ENCODE measurements at regions not wholly inside any gene's neighbourhood (a gene's known extent, or its start where the extent isn't known, plus 50 kb on each side); places are given as distances from the start of the nearest gene placed in this dataset.
"Not testable (repeated sequence)": the region's sequence is repeated elsewhere in the genome, so short reads cannot be mapped to it uniquely, and the experiment has no call there.

DNA sequence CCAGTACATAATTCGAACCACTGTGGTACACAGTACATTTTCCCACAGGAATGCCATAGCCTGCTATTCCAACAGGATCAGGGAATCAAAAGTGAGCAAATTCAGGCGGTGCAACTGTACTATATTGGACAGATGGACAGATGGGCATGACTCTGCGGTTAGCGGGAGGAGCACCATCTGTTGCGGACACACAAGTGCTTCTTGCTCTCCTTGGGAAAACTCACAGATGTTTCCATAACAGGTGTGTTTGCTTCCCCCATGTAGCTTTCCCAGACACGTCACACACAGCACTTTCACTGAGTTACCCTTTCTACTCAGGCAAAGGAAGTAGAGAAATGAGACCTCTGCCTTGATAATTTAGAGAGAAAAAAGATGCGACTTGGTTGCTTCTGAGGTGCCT is 325.1 kb upstream of the THBS1 start:
- Histone ChIP-seq H3K9me3 (no peaks in the 10 kb centered on the region), H3K4me3 (no peak overlapping the region), H3K27me3 (no peaks in the 10 kb centered on the region), H3K36me3 (no peaks in the 10 kb centered on the region), H3K27ac (no peak overlapping the region), H3K4me1 (no peaks in the 10 kb centered on the region)
- TF ChIP-seq, protein P1, sequence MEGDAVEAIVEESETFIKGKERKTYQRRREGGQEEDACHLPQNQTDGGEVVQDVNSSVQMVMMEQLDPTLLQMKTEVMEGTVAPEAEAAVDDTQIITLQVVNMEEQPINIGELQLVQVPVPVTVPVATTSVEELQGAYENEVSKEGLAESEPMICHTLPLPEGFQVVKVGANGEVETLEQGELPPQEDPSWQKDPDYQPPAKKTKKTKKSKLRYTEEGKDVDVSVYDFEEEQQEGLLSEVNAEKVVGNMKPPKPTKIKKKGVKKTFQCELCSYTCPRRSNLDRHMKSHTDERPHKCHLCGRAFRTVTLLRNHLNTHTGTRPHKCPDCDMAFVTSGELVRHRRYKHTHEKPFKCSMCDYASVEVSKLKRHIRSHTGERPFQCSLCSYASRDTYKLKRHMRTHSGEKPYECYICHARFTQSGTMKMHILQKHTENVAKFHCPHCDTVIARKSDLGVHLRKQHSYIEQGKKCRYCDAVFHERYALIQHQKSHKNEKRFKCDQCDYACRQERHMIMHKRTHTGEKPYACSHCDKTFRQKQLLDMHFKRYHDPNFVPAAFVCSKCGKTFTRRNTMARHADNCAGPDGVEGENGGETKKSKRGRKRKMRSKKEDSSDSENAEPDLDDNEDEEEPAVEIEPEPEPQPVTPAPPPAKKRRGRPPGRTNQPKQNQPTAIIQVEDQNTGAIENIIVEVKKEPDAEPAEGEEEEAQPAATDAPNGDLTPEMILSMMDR (IDR thresholded peaks at IDR 0.05): no peak
- TF ChIP-seq POLR2A (IDR thresholded peaks at IDR 0.05): no peak
- DNase-seq: no peak
- 87 to 94% methylated on average over 7 of the region's 7 CpGs for WGBS, 2 donors
- intact Hi-C loops (cut with DNase I): no loop called here

DNA sequence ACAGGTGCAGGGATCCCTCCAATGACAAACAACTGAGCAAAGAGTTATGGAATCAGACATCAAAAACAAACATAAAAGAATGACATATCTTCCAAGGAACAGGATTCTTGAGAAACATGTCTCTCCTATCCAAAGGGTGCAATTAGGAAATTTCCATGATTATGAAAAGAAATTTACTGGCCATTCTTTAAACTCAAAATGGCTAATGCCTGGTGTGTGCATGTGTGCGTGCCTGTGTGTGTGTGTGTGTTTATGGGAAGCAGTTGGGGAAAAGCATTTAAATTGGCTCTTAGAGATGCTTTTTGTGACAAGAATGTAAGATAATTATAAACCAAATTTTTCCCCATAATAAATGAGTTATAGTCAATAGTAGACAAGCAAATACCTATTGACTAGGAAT is 320.5 kb upstream of the THBS1 start:
- no peaks in the 10 kb centered on the region for H3K4me1 ChIP-seq
- intact Hi-C loops (cut with DNase I): no loop called here

DNA sequence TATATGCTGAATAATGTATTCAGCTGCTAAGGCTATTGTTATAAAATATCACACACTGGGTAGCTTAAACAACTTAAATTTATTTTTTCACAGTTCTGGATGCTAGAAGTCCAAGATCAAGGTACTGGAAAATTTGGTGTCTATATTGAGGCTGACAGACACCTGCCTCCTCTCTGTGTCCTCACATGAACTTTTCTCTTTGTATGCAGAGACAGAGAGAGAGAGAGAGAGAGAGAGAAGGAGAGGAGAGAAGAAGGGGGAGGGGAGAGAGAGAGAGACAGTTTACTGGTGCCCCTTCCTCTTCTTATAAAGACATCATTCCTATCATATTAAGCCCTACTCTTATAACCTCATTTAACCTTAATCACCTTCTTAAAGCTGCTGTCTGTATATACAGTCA is 320.1 kb upstream of the THBS1 start:
- Histone ChIP-seq H3K36me3 (no peaks in the 10 kb centered on the region), H3K4me1 (no peaks in the 10 kb centered on the region), H3K27ac (no peak overlapping the region), H3K27me3 (no peaks in the 10 kb centered on the region), H3K4me3 (no peak overlapping the region), H3K9me3 (no peaks in the 10 kb centered on the region)
- no peak for DNase-seq
- intact Hi-C loops (cut with DNase I): no loop called here
- TF ChIP-seq, protein P1 (IDR thresholded peaks at IDR 0.05): no peak
- TF ChIP-seq POLR2A (IDR thresholded peaks at IDR 0.05): no peak

More for the DNA sequence above, 320.5 kb upstream of the THBS1 start:
- TF ChIP-seq, protein P1 (IDR thresholded peaks at IDR 0.05): no peak
- TF ChIP-seq POLR2A (IDR thresholded peaks at IDR 0.05): no peak
- H3K9me3 ChIP-seq: no peaks in the 10 kb centered on the region
- no peaks in the 10 kb centered on the region for H3K27me3 ChIP-seq
- 83 to 92% methylated on average over 1 of the region's 1 CpG for WGBS, 2 donors
- DNase-seq: no peak
- H3K27ac ChIP-seq: no peak overlapping the region
- no peaks in the 10 kb centered on the region for H3K36me3 ChIP-seq
- H3K4me3 ChIP-seq: no peak overlapping the region

DNA sequence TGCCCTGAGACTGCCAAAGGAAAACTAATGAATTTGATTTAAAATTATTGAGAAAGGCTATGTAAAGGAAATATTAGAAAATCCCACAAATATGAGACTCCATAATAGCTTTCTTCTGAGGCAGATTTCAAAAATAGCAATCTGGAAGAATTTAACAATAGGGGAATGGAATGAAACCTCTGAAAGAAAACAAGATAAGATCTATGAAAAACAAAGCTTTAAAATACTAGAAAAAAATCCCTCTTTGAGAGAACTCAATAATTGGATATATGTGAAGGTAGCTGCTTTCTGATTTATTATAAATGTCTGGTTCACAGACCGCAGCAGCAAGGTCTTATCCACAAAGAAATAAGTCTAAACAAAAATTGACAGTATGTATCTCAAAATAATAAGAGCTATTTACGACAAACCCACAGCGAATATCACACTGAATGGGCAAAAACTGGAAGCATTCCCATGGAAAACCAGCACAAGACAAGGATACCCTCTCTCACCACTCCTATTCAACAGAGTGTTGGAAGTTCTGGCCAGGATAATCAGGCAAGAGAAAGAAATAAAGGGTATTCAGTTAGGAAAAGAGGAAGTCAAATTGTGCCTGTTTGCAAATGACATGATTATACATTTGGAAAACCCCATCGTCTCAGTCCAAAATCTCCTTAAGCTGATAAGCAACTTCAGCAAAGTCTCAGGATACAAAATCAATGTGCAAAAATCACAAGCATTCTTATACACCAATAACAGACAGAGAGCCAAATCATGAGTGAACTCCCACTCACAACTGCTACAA is 319.3 kb upstream of the THBS1 start:
- intact Hi-C loops (cut with DNase I): not testable (repeated sequence)

DNA sequence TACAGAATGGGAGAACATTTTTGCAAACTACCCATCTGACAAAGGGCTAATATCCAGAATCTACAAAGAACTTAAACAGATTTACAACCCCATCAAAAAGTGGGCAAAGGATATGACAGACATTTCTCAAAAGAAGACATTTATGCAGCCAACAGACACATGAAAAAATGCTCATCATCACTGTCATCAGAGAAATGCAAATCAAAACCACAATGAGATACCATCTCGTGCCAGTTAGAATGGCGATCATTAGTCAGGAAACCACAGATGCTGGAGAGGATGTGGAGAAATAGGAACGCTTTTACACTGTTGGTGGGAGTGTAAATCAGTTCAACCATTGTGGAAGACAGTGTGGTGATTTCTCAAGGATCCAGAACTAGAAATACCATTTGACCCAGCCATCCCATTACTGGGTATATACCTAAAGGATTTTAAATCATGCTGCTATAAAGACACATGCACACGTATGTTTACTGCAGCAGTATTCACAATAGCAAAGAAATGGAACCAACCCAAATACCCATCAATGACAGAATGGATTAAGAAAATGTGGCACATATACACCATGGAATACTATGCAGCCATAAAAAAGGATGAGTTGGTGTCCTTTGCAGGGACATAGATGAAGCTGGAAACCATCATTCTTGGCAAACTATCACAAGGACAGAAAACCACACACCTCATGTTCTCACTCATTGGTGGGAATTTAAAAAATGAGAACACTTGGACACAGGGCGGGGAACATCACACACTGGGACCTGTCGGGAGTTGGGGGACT is 317.7 kb upstream of the THBS1 start:
- DNase-seq; intact Hi-C loops (cut with DNase I); H3K36me3 ChIP-seq; H3K9me3 ChIP-seq; H3K27me3 ChIP-seq; H3K4me3 ChIP-seq; H3K4me1 ChIP-seq; H3K27ac ChIP-seq: not testable (repeated sequence)
- 77 to 84% methylated on average over 6 of the region's 6 CpGs for WGBS, 2 donors

More for the DNA sequence above, 319.3 kb upstream of the THBS1 start:
- not testable (repeated sequence) for H3K4me1 ChIP-seq, H3K27ac ChIP-seq, H3K4me3 ChIP-seq, H3K27me3 ChIP-seq, H3K9me3 ChIP-seq, DNase-seq, H3K36me3 ChIP-seq
- 56 to 68% methylated on average over 4 of the region's 4 CpGs for WGBS, 2 donors

DNA sequence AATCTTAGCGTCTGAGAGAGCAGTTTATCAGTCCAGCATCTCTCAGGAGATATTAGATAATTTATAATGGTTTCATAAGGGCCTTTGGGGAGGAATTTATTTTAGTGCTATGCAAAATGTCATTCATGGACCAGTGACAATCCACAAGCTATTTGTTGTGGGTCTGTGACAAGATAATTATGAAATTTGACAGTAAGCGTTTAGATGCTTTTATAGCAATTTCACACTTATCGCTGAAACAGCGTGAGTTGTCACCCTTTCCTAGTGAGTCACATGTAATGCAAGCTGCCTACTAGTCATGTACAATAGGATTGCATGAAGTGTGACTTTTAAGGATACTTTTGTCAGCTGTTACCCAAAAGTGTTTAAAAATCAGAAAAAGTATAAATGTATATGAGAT is 315.6 kb upstream of the THBS1 start:
- intact Hi-C loops (cut with DNase I): no loop called here
- Histone ChIP-seq H3K4me1 (no peaks in the 10 kb centered on the region), H3K9me3 (no peaks in the 10 kb centered on the region), H3K4me3 (no peak overlapping the region), H3K27me3 (no peaks in the 10 kb centered on the region), H3K27ac (no peak overlapping the region), H3K36me3 (no peaks in the 10 kb centered on the region)
- no peak for DNase-seq
- TF ChIP-seq, protein P1 (IDR thresholded peaks at IDR 0.05): no peak
- TF ChIP-seq POLR2A (IDR thresholded peaks at IDR 0.05): no peak
- WGBS, 2 donors: 84 to 91% methylated on average over 4 of the region's 4 CpGs

Data from esophagus squamous epithelium (tissue), 5 donors.